Astrocyte (in vitro differentiated cells and primary cell): ENCODE measurements at regions not wholly inside any gene's neighbourhood (a gene's known extent, or its start where the extent isn't known, plus 50 kb on each side); places are given as distances from the start of the nearest gene placed in this dataset.
A peak's percentile ranks its signal among the peaks of the same experiment; 100 is the strongest.

Experiments used
- DNase-seq: peaks from one replicate; pipeline ENCODE4 v3.0.0-alpha.2; 2010; ENCODE audit warnings: low read depth
- FAIRE-seq: peaks from 2 replicates; lab custom pipeline; 2011; peaks lifted over from hg19 to GRCh38; lab: Jason Lieb, UNC
- H2AFZ ChIP-seq: 2 replicates; pipeline ENCODE4 v1.6.0; 2012; ENCODE audit warnings: low read depth, low read length, inconsistent platforms
- H3K27ac ChIP-seq: 2 replicates; pipeline ENCODE4 v1.5.1; 2011; ENCODE audit warnings: low read depth, low read length, inconsistent platforms
- H3K27me3 ChIP-seq: 2 replicates; pipeline ENCODE4 v1.6.0; 2011; ENCODE audit warnings: low read length, inconsistent platforms; ENCODE audit not compliant: insufficient read depth
- H3K36me3 ChIP-seq: 2 replicates; pipeline ENCODE4 v1.5.1; 2011; ENCODE audit warnings: low read length, inconsistent platforms; ENCODE audit not compliant: insufficient read depth
- H3K4me1 ChIP-seq: 2 replicates; pipeline ENCODE4 v1.5.1; 2011; ENCODE audit warnings: low read length, inconsistent platforms; ENCODE audit not compliant: insufficient read depth
- H3K4me2 ChIP-seq: 2 replicates; pipeline ENCODE4 v1.6.0; 2012; ENCODE audit warnings: low read length, inconsistent platforms
- H3K4me3 ChIP-seq: 2 replicates; pipeline ENCODE4 v1.5.1; 2011; ENCODE audit warnings: low read depth, mild to moderate bottlenecking, low read length, inconsistent platforms; ENCODE audit not compliant: insufficient read depth
- H3K79me2 ChIP-seq: 2 replicates; pipeline ENCODE4 v1.6.0; 2012; ENCODE audit warnings: mild to moderate bottlenecking, low read length, inconsistent platforms; ENCODE audit not compliant: insufficient read depth
- H3K9ac ChIP-seq: 2 replicates; pipeline ENCODE4 v1.6.0; 2012; ENCODE audit warnings: mild to moderate bottlenecking, low read length, inconsistent platforms
- H3K9me3 ChIP-seq: 2 replicates; pipeline ENCODE4 v1.5.1; 2012; ENCODE audit warnings: low read depth, mild to moderate bottlenecking, low read length, inconsistent platforms; ENCODE audit not compliant: insufficient read depth
- H4K20me1 ChIP-seq: 2 replicates; pipeline ENCODE4 v1.6.0; 2012; ENCODE audit warnings: low read length, inconsistent platforms; ENCODE audit not compliant: insufficient read depth
- H3K27ac Mint-ChIP-seq: one replicate; pipeline ENCODE4 v1.8.0; 2021; ENCODE audit warnings: mild to moderate bottlenecking, mixed read lengths; ENCODE audit not compliant: unreplicated experiment
- H3K27me3 Mint-ChIP-seq: one replicate; pipeline ENCODE4 v1.8.0; 2021; ENCODE audit warnings: low read depth, mixed read lengths; ENCODE audit not compliant: unreplicated experiment
- H3K36me3 Mint-ChIP-seq: one replicate; pipeline ENCODE4 v1.8.0; 2021; ENCODE audit warnings: low read depth, mixed read lengths; ENCODE audit not compliant: unreplicated experiment
- H3K4me1 Mint-ChIP-seq: one replicate; pipeline ENCODE4 v1.8.0; 2021; ENCODE audit warnings: low read depth, mixed read lengths; ENCODE audit not compliant: unreplicated experiment
- H3K4me3 Mint-ChIP-seq: one replicate; pipeline ENCODE4 v1.8.0; 2021; ENCODE audit warnings: mild to moderate bottlenecking, moderate library complexity, mixed read lengths; ENCODE audit not compliant: unreplicated experiment
- H3K9me3 Mint-ChIP-seq: one replicate; pipeline ENCODE4 v1.8.0; 2021; ENCODE audit warnings: mild to moderate bottlenecking, mixed read lengths; ENCODE audit not compliant: unreplicated experiment
- CTCF ChIP-seq: IDR thresholded peaks from 2 replicates; pipeline ENCODE4 v1.5.1; 2011; ENCODE audit warnings: low read depth, mild to moderate bottlenecking, inconsistent platforms, low read length, moderate library complexity; ENCODE audit not compliant: insufficient read depth
- EZH2 ChIP-seq: IDR thresholded peaks from 2 replicates; pipeline ENCODE4 v1.6.1; 2012; ENCODE audit warnings: mild to moderate bottlenecking, low read length, inconsistent platforms; ENCODE audit not compliant: insufficient read depth

- H3K27ac Mint-ChIP-seq: peak overlapping the region; percentile 54
- DNase-seq (peak; percentile 94), FAIRE-seq (no peak)
- no peak overlapping the region for H3K4me3 Mint-ChIP-seq
- H3K9ac ChIP-seq: no peak overlapping the region
- H3K9me3 ChIP-seq: no peaks in the 10 kb centered on the region
- H3K79me2 ChIP-seq: no peaks in the 10 kb centered on the region
- H3K4me2 ChIP-seq: no peak overlapping the region
- TF ChIP-seq EZH2 (no peak), CTCF (no peak)
- peak overlapping the region; percentile 34 for H3K27ac ChIP-seq
- H3K9me3 Mint-ChIP-seq: no peaks in the 10 kb centered on the region
- no peaks in the 10 kb centered on the region for H3K36me3 ChIP-seq
- no peak overlapping the region for H3K4me3 ChIP-seq
- no peak overlapping the region for H2AFZ ChIP-seq
- no peaks in the 10 kb centered on the region for H4K20me1 ChIP-seq
- no peaks in the 10 kb centered on the region for H3K27me3 ChIP-seq
- no peaks in the 10 kb centered on the region for H3K27me3 Mint-ChIP-seq
- H3K4me1 Mint-ChIP-seq: peaks cover 15% of the 10 kb centered on the region
- H3K4me1 ChIP-seq: no peaks in the 10 kb centered on the region
- H3K36me3 Mint-ChIP-seq: no peaks in the 10 kb centered on the region
Observed at GRCh38 chr13:104592127-104592526, 1525.9 kb upstream of the SLC10A2 start.

- H3K9me3 ChIP-seq: no peaks in the 10 kb centered on the region
- no peaks in the 10 kb centered on the region for H4K20me1 ChIP-seq
- FAIRE-seq: no peak
- no peaks in the 10 kb centered on the region for H3K27me3 ChIP-seq
- Mint-ChIP-seq H3K27ac (peak overlapping the region; percentile 88), H3K4me3 (no peak overlapping the region), H3K36me3 (no peaks in the 10 kb centered on the region), H3K27me3 (no peaks in the 10 kb centered on the region), H3K4me1 (peaks cover 16% of the 10 kb centered on the region), H3K9me3 (no peaks in the 10 kb centered on the region)
- H3K9ac ChIP-seq: no peak overlapping the region
- H3K79me2 ChIP-seq: no peaks in the 10 kb centered on the region
- H3K36me3 ChIP-seq: no peaks in the 10 kb centered on the region
- peak overlapping the region; percentile 43 for H3K27ac ChIP-seq
- H2AFZ ChIP-seq: no peak overlapping the region
- H3K4me2 ChIP-seq: peak overlapping the region; percentile 63
- TF ChIP-seq EZH2 (no peak), CTCF (no peak)
- H3K4me1 ChIP-seq: peaks cover 4% of the 10 kb centered on the region
- no peak overlapping the region for H3K4me3 ChIP-seq
- DNase-seq: peak; percentile 83
Observed at GRCh38 chr13:104586051-104586746, 1520.0 kb upstream of the SLC10A2 start.

- Histone ChIP-seq H2AFZ (no peak overlapping the region), H4K20me1 (no peaks in the 10 kb centered on the region), H3K9me3 (no peaks in the 10 kb centered on the region), H3K9ac (no peak overlapping the region), H3K4me1 (peaks cover 4% of the 10 kb centered on the region), H3K27ac (no peak overlapping the region), H3K4me2 (no peak overlapping the region), H3K27me3 (no peaks in the 10 kb centered on the region), H3K4me3 (no peak overlapping the region), H3K79me2 (no peaks in the 10 kb centered on the region), H3K36me3 (no peaks in the 10 kb centered on the region)
- Mint-ChIP-seq H3K27ac (peak overlapping the region; percentile 17), H3K4me3 (no peak overlapping the region), H3K9me3 (no peaks in the 10 kb centered on the region), H3K36me3 (no peaks in the 10 kb centered on the region), H3K4me1 (peaks cover 16% of the 10 kb centered on the region), H3K27me3 (no peaks in the 10 kb centered on the region)
- TF ChIP-seq CTCF (no peak), EZH2 (no peak)
- no peak for FAIRE-seq
- peak; percentile 69 for DNase-seq
Observed at GRCh38 chr13:104584481-104584880, 1518.3 kb upstream of the SLC10A2 start.
